HCT116 (cell line): ENCODE measurements at regions not wholly inside any gene's neighbourhood (a gene's known extent, or its start where the extent isn't known, plus 50 kb on each side); places are given as distances from the start of the nearest gene placed in this dataset.

Experiments
- ATAC-seq: fragments of 200-7000 bp; cut with Tn5 transposase; 2 replicates; pipeline ENCODE4 v1.9.1; 2020; ENCODE audit warnings: mild to moderate bottlenecking, moderate library complexity
- BruUV-seq: library from RNA; stranded (reverse); fragments of 400-500 nt; replicated peaks from 2 replicates; lab custom pipeline; 2021; lab: Mats Ljungman, UMichigan
- CTCF ChIA-PET: fragments of 300-600 bp; sonication (Branson Sonifier 250); formaldehyde crosslinking; loops from one replicate; lab custom pipeline; 2021; ENCODE audit warnings: antibody characterized with exemption; lab: Charles Lee
- POLR2A ChIA-PET: fragments of 300-600, 350-600 bp; sonication (Branson Sonifier 250); formaldehyde crosslinking; loops from one replicate; lab custom pipeline; 2021; ENCODE audit warnings: antibody characterized with exemption; lab: Charles Lee
- RAD21 ChIA-PET, 2 experiments: fragments of 300-600 bp; sonication (Branson Sonifier 250); formaldehyde crosslinking; loops; one replicate each; lab custom pipeline; 2023; ENCODE audit warnings: low total read pairs in 2 of 2; ENCODE audit not compliant: uncharacterized antibody in 2 of 2, unreplicated experiment in 2 of 2, low non-redundant PET in 1 of 2; lab: Charles Lee
- DNase-seq: peaks from one replicate; pipeline ENCODE4 v3.0.0-alpha.2; 2010; ENCODE audit warnings: low read depth, low spot score
- H2AFZ ChIP-seq: fragments of 200-600 bp; shearing (Covaris generic), sonication (generic); 2 replicates; pipeline ENCODE4 v1.6.1; 2017; ENCODE audit warnings: low read depth, mixed run types, mixed read lengths, antibody characterized with exemption, low read length; ENCODE audit not compliant: poor library complexity, severe bottlenecking
- H3K27ac ChIP-seq: 2 replicates; pipeline ENCODE4 v1.5.1; 2012; ENCODE audit warnings: low read depth, low read length
- H3K27me3 ChIP-seq: fragments of 200-600 bp; sonication (generic); 2 replicates; pipeline ENCODE4 v1.6.1; 2016; ENCODE audit warnings: mixed run types, low read length, mixed read lengths; ENCODE audit not compliant: insufficient read depth
- H3K36me3 ChIP-seq, 2 experiments: fragments of 200-500 bp in 1 of 2; fragments of 200-600 bp in 1 of 2; sonication (Bioruptor generic) in 1 of 2; sonication (generic) in 1 of 2; 2 replicates each; pipeline versions ENCODE4 v1.5.1 to v1.6.1; 2014 to 2016; ENCODE audit warnings: low read length in 2 of 2, inconsistent platforms in 1 of 2, mixed read lengths in 1 of 2, mixed run types in 1 of 2; ENCODE audit not compliant: insufficient read depth in 2 of 2, control insufficient read depth in 1 of 2
- H3K4me1 ChIP-seq, 2 experiments: fragments of 200-600 bp in 1 of 2; sonication (generic) in 1 of 2; 2 replicates each; pipeline versions ENCODE4 v1.5.1 to v1.6.1; 2012 to 2017; ENCODE audit warnings: low read length in 2 of 2, inconsistent platforms in 1 of 2, mild to moderate bottlenecking in 1 of 2, mixed read lengths in 1 of 2, mixed run types in 1 of 2, moderate library complexity in 1 of 2; ENCODE audit not compliant: insufficient read depth in 2 of 2, control insufficient read depth in 1 of 2
- H3K4me2 ChIP-seq: fragments of 200-600 bp; sonication (generic); 2 replicates; pipeline ENCODE4 v1.6.1; 2017; ENCODE audit warnings: mixed run types, low read length, mixed read lengths
- H3K4me3 ChIP-seq, 2 experiments: fragments of 200-600 bp in 1 of 2; sonication (generic) in 1 of 2; replicated peaks in 1 of 2; 2 replicates each; pipeline ENCODE4 v1.5.1; 2011 to 2016; ENCODE audit warnings: low read length in 2 of 2, control low read depth in 1 of 2, low read depth in 1 of 2, mild to moderate bottlenecking in 1 of 2, mixed read lengths in 1 of 2, mixed run types in 1 of 2
- H3K79me2 ChIP-seq: fragments of 200-600 bp; sonication (generic); 2 replicates; pipeline ENCODE4 v1.6.1; 2017; ENCODE audit warnings: mild to moderate bottlenecking, mixed run types, low read length, moderate library complexity, mixed read lengths; ENCODE audit not compliant: insufficient read depth
- H3K9ac ChIP-seq: fragments of 200-600 bp; sonication (generic); 2 replicates; pipeline ENCODE4 v1.6.1; 2016; ENCODE audit warnings: low read length, mixed read lengths
- H3K9me2 ChIP-seq: fragments of 200-600 bp; sonication (generic), shearing (Covaris generic); 2 replicates; pipeline ENCODE4 v1.6.1; 2017; ENCODE audit warnings: mixed run types, mild to moderate bottlenecking, moderate library complexity; ENCODE audit not compliant: insufficient read depth
- H3K9me3 ChIP-seq, 2 experiments: fragments of 200-500 bp in 1 of 2; fragments of 200-600 bp in 1 of 2; sonication (Bioruptor generic) in 1 of 2; sonication (generic) in 1 of 2; 2 replicates each; pipeline ENCODE4 v1.6.1; 2014 to 2017; ENCODE audit warnings: low read length in 2 of 2, mixed read lengths in 2 of 2, inconsistent platforms in 1 of 2, low read depth in 1 of 2, mild to moderate bottlenecking in 1 of 2, mixed run types in 1 of 2, moderate library complexity in 1 of 2; ENCODE audit not compliant: control insufficient read depth in 1 of 2, insufficient read depth in 1 of 2
- H4K20me1 ChIP-seq: fragments of 200-600 bp; sonication (generic), shearing (Covaris generic); 2 replicates; pipeline ENCODE4 v1.6.1; 2017; ENCODE audit warnings: mixed run types, mild to moderate bottlenecking, moderate library complexity; ENCODE audit not compliant: insufficient read depth
- POLR2AphosphoS5 ChIP-seq: IDR thresholded peaks from 2 replicates; pipeline ENCODE4 v1.6.1; 2011; ENCODE audit warnings: mild to moderate bottlenecking, low read depth, low read length, moderate library complexity
- YY1 ChIP-seq: IDR thresholded peaks from 2 replicates; pipeline ENCODE4 v1.6.1; 2011; ENCODE audit warnings: low read length, low read depth, moderate library complexity, mild to moderate bottlenecking; ENCODE audit not compliant: insufficient replicate concordance; ENCODE audit errors: extremely low read depth
- intact Hi-C: fragments of 100-400 bp; cut with micrococcal nuclease; formaldehyde crosslinking; loops from 2 replicates; pipeline ENCODE4 v1.10.0; 2022
- TF ChIP-seq, protein P1 (sequence below), 3 experiments: fragments of 200-600 bp in 1 of 3; sonication (generic) in 1 of 3; IDR thresholded peaks in 2 of 3; conservative IDR thresholded peaks in 1 of 3; 2 replicates each; pipeline ENCODE4 v1.5.1; 2012 to 2017; ENCODE audit warnings: low read depth in 2 of 3, low read length in 2 of 3, antibody characterized with exemption in 1 of 3, borderline replicate concordance in 1 of 3, control low read depth in 1 of 3, mild to moderate bottlenecking in 1 of 3, mixed read lengths in 1 of 3, mixed run types in 1 of 3, moderate library complexity in 1 of 3; ENCODE audit not compliant: insufficient read depth in 1 of 3
- TF ChIP-seq, protein P2 (sequence below): IDR thresholded peaks from 2 replicates; pipeline ENCODE4 v1.6.1; 2012; ENCODE audit warnings: low read depth

DNA sequence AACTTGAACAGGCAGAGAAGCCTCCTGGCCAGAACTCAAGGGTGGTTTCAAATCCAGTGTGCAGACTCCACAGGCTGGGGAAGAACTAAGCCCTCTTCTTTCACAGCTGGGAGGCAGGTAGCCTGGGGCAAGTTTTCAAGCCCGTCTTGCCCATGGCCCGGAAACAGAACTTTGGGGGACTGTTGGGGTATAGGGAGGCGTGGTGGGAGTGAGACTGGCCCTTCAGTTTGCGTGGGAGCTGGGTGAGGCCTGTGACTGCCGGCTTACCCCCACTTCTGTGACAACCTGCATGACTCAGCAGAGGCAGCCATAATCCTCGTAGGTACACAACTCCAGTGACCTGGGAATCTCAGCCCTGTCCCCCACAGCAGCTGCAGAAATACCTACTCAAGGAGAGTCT lies 1125.7 kb downstream of the HACE1 start:
- ATAC-seq, result no peak

DNA sequence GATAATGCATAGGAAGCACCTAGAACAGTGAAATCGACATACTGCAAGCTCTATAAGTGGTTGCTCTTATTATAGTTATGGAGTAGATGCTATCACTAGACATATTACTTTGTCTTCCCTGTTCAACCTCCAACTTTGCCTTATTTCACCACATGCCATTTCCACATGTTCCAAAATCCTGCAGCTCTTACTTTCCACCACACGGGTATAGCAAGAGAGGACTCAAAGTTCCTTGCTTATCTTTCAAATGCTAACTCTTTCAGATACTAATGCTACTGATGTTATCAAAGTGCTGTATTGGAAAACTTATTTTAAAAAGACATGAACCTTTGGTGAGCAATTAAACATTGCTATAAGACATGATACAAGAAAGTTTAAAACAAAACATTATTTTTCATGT lies 1130.1 kb downstream of the HACE1 start:
- DNase-seq, result no peak
- H4K20me1 ChIP-seq, result no peaks in the 10 kb centered on the region
- no peaks in the 10 kb centered on the region for H3K79me2 ChIP-seq
- no TSS peak for BruUV-seq
- RAD21 ChIA-PET, result no interaction called here
- peak; percentile 42; the same call in 1 of the 2 replicates for ATAC-seq
- H3K36me3 ChIP-seq, result no peaks in the 10 kb centered on the region
- no peak overlapping the region for H3K9ac ChIP-seq
- H3K9me3 ChIP-seq, result no peaks in the 10 kb centered on the region
- H3K4me1 ChIP-seq, result no peaks in the 10 kb centered on the region
- intact Hi-C loops, result no loop called here
- no peak overlapping the region for H3K27ac ChIP-seq
- no peaks in the 10 kb centered on the region for H3K9me2 ChIP-seq
- no peak overlapping the region for H3K4me3 ChIP-seq
- no peaks in the 10 kb centered on the region for H3K27me3 ChIP-seq
- H3K4me2 ChIP-seq, result no peak overlapping the region
- no peak overlapping the region for H2AFZ ChIP-seq
- TF ChIP-seq YY1, result no peak
- TF ChIP-seq, protein P1, sequence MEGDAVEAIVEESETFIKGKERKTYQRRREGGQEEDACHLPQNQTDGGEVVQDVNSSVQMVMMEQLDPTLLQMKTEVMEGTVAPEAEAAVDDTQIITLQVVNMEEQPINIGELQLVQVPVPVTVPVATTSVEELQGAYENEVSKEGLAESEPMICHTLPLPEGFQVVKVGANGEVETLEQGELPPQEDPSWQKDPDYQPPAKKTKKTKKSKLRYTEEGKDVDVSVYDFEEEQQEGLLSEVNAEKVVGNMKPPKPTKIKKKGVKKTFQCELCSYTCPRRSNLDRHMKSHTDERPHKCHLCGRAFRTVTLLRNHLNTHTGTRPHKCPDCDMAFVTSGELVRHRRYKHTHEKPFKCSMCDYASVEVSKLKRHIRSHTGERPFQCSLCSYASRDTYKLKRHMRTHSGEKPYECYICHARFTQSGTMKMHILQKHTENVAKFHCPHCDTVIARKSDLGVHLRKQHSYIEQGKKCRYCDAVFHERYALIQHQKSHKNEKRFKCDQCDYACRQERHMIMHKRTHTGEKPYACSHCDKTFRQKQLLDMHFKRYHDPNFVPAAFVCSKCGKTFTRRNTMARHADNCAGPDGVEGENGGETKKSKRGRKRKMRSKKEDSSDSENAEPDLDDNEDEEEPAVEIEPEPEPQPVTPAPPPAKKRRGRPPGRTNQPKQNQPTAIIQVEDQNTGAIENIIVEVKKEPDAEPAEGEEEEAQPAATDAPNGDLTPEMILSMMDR (IDR thresholded peaks at IDR 0.05 in 2 of 3, conservative IDR thresholded peaks at IDR 0.05 in 1 of 3; ENCODE audit: borderline replicate concordance in 1 of 3, insufficient read depth in 1 of 3, low read depth in 2 of 3, low read length in 2 of 3), result peak in 2 of 3 experiments; percentile 17 to 32; a peak in 2 of 6 replicates
- POLR2A ChIA-PET, result no interaction called here
- CTCF ChIA-PET, result no interaction called here

More for the DNA sequence above, 1125.7 kb downstream of the HACE1 start:
- H3K36me3 ChIP-seq, result no peaks in the 10 kb centered on the region
- H3K79me2 ChIP-seq, result no peaks in the 10 kb centered on the region
- TF ChIP-seq, protein P2, sequence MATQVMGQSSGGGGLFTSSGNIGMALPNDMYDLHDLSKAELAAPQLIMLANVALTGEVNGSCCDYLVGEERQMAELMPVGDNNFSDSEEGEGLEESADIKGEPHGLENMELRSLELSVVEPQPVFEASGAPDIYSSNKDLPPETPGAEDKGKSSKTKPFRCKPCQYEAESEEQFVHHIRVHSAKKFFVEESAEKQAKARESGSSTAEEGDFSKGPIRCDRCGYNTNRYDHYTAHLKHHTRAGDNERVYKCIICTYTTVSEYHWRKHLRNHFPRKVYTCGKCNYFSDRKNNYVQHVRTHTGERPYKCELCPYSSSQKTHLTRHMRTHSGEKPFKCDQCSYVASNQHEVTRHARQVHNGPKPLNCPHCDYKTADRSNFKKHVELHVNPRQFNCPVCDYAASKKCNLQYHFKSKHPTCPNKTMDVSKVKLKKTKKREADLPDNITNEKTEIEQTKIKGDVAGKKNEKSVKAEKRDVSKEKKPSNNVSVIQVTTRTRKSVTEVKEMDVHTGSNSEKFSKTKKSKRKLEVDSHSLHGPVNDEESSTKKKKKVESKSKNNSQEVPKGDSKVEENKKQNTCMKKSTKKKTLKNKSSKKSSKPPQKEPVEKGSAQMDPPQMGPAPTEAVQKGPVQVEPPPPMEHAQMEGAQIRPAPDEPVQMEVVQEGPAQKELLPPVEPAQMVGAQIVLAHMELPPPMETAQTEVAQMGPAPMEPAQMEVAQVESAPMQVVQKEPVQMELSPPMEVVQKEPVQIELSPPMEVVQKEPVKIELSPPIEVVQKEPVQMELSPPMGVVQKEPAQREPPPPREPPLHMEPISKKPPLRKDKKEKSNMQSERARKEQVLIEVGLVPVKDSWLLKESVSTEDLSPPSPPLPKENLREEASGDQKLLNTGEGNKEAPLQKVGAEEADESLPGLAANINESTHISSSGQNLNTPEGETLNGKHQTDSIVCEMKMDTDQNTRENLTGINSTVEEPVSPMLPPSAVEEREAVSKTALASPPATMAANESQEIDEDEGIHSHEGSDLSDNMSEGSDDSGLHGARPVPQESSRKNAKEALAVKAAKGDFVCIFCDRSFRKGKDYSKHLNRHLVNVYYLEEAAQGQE, result no peak
- no peak for TF ChIP-seq POLR2AphosphoS5
- no peak overlapping the region for H2AFZ ChIP-seq
- H3K9me2 ChIP-seq, result no peaks in the 10 kb centered on the region
- H3K4me1 ChIP-seq, result no peaks in the 10 kb centered on the region
- no peak overlapping the region for H3K4me2 ChIP-seq
- ChIA-PET POLR2A (no interaction called here), CTCF (no interaction called here), RAD21 (no interaction called here)
- no peak for DNase-seq
- no peak overlapping the region for H3K9ac ChIP-seq
- H3K4me3 ChIP-seq, result no peak overlapping the region
- no TSS peak for BruUV-seq
- H4K20me1 ChIP-seq, result no peaks in the 10 kb centered on the region
- no peaks in the 10 kb centered on the region for H3K9me3 ChIP-seq
- no peaks in the 10 kb centered on the region for H3K27me3 ChIP-seq
- H3K27ac ChIP-seq, result no peak overlapping the region
- intact Hi-C loops, result no loop called here
